GM12873 (cell line): ENCODE measurements at regions not wholly inside any gene's neighbourhood (a gene's known extent, or its start where the extent isn't known, plus 50 kb on each side); places are given as distances from the start of the nearest gene placed in this dataset.

Source experiments
- TF ChIP-seq, protein P1 (sequence below): IDR thresholded peaks from 2 replicates; pipeline ENCODE4 v1.5.1; 2012; ENCODE audit warnings: low read depth, mild to moderate bottlenecking, moderate library complexity, low read length, control low read depth; ENCODE audit not compliant: insufficient read depth; ENCODE audit errors: missing control alignments

DNA sequence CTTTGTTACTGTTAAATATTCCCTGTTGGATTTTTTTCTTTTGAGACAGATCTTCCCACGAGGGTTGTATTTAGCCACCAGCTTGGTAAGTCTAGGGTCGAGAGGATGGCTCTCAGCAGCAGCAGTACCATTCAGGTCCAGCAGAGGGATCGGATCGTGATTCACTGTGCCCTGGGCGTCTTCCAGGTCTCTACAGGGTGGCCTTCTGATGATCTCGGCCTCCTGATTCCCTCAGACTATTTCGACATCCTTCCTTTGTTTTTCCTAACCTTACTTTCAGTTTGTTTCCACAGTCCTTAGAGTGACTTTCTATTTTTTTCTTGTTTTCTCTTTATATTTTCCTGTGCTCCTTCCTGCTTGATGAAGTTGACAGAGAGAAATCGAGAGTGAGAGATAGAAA is 1436.9 kb downstream of the UQCRFS1 start:
- TF ChIP-seq, protein P1, sequence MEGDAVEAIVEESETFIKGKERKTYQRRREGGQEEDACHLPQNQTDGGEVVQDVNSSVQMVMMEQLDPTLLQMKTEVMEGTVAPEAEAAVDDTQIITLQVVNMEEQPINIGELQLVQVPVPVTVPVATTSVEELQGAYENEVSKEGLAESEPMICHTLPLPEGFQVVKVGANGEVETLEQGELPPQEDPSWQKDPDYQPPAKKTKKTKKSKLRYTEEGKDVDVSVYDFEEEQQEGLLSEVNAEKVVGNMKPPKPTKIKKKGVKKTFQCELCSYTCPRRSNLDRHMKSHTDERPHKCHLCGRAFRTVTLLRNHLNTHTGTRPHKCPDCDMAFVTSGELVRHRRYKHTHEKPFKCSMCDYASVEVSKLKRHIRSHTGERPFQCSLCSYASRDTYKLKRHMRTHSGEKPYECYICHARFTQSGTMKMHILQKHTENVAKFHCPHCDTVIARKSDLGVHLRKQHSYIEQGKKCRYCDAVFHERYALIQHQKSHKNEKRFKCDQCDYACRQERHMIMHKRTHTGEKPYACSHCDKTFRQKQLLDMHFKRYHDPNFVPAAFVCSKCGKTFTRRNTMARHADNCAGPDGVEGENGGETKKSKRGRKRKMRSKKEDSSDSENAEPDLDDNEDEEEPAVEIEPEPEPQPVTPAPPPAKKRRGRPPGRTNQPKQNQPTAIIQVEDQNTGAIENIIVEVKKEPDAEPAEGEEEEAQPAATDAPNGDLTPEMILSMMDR, result peak; percentile 52

DNA sequence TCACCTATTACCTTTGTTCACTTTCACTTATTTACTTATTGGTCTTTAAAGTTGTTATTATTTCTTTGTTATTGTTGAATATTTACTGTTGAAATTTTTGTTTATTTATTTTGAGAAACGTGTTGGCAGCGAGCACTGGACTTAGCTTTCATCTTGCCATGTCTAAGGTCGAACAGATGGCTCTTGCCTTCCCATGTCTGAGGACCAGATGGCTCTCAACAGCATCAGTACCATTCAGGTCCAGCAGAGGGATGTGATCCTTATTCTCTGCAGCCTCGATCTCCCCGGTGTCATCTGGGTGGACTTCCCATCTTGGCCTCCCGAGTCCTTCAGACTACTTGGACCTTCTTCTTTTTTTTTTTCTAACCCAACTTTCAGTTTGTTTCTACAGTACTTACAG is 1437.6 kb downstream of the UQCRFS1 start:
- TF ChIP-seq, protein P1, result peak; percentile 41

DNA sequence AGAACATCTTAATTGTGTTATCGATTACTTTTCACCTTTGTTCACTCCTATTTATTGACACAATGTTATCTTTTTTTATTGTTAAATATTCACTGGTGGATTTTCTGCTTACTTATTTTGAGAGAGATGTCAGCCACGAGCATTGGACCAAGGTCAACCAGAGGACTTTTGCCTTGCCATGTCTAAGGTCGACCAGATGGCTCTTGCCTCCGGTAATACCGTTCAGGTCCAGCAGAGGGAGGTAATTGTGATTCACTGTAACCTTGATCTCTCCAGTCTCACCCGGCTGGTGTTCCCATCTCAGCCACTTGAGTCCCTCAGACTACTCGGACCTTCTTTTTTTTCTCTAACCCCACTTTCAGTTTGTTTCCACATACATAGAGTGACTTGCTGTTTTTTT is 1438.1 kb downstream of the UQCRFS1 start:
- TF ChIP-seq, protein P1, result peak; percentile 65

DNA sequence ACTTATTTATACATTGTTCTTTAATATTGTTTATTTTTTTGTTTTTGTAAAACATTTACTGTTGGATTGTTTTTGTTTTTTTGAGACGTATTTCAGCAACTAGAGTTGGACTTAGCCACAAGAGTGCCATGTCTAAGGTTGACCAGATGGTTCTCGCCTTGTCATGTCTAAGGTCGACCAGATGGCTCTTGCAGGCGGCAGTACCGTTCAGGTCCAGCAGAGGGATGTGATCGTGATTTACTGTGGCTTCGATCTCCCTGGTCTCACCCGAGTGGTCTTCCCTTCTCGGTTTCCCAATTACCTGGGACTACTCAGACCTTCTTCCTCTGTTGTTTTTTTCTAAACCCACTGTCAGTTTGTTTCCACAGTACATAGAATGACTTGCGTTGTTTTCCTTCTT is 1438.6 kb downstream of the UQCRFS1 start:
- TF ChIP-seq, protein P1, result peak; percentile 56

DNA sequence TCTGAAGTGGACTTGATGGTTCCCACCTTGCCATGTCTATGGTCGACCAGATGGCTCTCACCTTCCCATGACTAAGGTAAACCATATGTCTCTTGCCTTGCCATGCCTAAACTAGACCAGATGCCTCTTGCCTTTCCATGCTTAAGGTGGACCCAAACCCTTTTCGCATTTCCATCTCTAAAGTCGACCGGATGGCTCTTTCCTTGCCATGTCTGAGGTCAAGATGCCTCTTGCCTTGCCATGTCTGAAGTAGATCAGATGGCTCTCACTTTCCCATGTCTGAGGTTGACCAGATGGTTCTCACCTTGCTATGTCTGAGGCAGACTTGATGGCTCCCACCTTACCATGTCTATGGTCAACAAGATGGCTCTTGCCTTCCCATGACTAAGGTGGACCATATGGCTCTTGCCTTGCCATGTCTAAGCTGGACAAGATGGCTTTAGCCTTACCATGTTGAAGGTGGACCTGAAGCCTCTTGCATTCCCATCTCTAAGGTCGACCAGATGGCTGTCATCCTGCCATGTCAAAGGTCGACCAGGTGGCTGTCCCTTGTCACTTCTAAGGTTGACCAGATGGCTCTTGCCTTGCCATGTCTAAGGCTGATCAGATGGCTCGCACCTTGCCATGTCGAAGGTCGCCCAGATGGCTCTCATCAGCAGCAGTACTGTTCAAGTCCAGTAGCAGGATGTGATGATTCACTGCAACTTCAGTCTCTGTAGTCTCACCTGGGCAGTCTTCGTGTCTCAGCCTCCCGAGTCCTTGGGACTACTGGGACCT is 1439.4 kb downstream of the UQCRFS1 start:
- TF ChIP-seq, protein P1, result no peak

DNA sequence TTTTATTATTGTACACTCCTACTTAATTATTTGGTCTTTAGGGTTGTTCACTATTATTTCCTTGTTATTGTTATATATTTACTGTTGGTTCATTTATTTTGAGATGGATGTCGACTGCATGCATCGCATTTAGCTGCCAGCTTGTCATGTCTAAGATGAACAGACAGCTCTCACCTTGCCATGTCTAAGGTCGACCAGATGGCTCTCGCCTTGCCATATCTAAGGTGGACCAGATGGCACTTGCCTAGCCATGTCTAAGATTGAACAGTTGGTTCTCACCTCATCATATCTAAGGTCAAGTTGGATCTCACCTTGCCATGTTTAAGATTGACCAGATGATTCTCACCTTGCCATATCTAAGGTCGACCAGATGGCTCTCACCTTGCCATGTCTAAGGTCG is 1440.9 kb downstream of the UQCRFS1 start:
- TF ChIP-seq, protein P1, result no peak

DNA sequence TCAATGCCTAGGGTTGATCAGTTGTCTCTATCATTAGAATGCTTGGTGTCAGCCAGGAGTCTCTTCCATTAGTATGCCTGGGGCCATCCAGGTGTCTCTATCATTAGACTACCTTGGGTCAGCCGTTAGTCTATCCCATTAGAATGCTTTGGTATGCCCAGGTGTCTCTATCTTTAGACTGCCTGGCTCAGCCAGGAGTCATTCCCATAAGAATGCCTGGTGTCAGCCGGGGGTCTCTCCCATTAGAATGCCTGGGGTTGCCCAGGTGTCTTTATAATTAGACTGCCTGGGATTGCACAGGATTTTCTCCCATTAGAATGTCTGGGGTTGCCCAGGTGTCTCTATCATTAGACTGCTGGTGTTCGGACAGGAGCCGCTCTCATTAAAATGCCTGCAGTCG is 1442.9 kb downstream of the UQCRFS1 start:
- TF ChIP-seq, protein P1, result no peak
